Suprapubic skin (tissue), 4 donors: ENCODE measurements at regions not wholly inside any gene's neighbourhood (a gene's known extent, or its start where the extent isn't known, plus 50 kb on each side); places are given as distances from the start of the nearest gene placed in this dataset.

ENCODE experiments used
- POLR2A ChIP-seq, 2 donors: fragments of 450-650 bp; IDR thresholded peaks; one replicate each; pipeline ENCODE4 v1.6.1; 2017; ENCODE audit warnings: antibody characterized with exemption in 2 of 2, mild to moderate bottlenecking in 2 of 2, moderate library complexity in 2 of 2
- POLR2AphosphoS5 ChIP-seq, 3 donors: sonication (generic); formaldehyde crosslinking; IDR thresholded peaks; one replicate each; pipeline ENCODE4 v1.6.1; 2017; ENCODE audit warnings: antibody characterized with exemption in 3 of 3
- TF ChIP-seq, protein P1 (sequence below), 2 donors: fragments of 200-600 bp in 1 of 2; fragments of 450-650 bp in 1 of 2; sonication (generic) in 1 of 2; IDR thresholded peaks; one replicate each; pipeline ENCODE4 v1.5.1; 2016 to 2019; ENCODE audit warnings: antibody characterized with exemption in 2 of 2, mild to moderate bottlenecking in 1 of 2, moderate library complexity in 1 of 2

- TF ChIP-seq, protein P1, sequence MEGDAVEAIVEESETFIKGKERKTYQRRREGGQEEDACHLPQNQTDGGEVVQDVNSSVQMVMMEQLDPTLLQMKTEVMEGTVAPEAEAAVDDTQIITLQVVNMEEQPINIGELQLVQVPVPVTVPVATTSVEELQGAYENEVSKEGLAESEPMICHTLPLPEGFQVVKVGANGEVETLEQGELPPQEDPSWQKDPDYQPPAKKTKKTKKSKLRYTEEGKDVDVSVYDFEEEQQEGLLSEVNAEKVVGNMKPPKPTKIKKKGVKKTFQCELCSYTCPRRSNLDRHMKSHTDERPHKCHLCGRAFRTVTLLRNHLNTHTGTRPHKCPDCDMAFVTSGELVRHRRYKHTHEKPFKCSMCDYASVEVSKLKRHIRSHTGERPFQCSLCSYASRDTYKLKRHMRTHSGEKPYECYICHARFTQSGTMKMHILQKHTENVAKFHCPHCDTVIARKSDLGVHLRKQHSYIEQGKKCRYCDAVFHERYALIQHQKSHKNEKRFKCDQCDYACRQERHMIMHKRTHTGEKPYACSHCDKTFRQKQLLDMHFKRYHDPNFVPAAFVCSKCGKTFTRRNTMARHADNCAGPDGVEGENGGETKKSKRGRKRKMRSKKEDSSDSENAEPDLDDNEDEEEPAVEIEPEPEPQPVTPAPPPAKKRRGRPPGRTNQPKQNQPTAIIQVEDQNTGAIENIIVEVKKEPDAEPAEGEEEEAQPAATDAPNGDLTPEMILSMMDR (IDR thresholded peaks at IDR 0.05), result no peak
- TF ChIP-seq POLR2A (IDR thresholded peaks at IDR 0.05), result no peak
- TF ChIP-seq POLR2AphosphoS5 (IDR thresholded peaks at IDR 0.05), result no peak
Measured at GRCh38 chr20:57921676-57922075, 211.9 kb upstream of the PMEPA1 start.
